Activated CD4-positive, alpha-beta T cell treated with anti-CD3 and anti-CD28 coated beads, Interleukin-2, amount 50 U/mL, for 48 hours (primary cell): ENCODE measurements at regions not wholly inside any gene's neighbourhood (a gene's known extent, or its start where the extent isn't known, plus 50 kb on each side); places are given as distances from the start of the nearest gene placed in this dataset.
"Not testable (repeated sequence)": the region's sequence is repeated elsewhere in the genome, so short reads cannot be mapped to it uniquely, and the experiment has no call there.

ENCODE experiments used
- DNase-seq, 2 experiments: peaks; one replicate each; pipeline ENCODE4 v3.0.0-alpha.2; 2020

DNA sequence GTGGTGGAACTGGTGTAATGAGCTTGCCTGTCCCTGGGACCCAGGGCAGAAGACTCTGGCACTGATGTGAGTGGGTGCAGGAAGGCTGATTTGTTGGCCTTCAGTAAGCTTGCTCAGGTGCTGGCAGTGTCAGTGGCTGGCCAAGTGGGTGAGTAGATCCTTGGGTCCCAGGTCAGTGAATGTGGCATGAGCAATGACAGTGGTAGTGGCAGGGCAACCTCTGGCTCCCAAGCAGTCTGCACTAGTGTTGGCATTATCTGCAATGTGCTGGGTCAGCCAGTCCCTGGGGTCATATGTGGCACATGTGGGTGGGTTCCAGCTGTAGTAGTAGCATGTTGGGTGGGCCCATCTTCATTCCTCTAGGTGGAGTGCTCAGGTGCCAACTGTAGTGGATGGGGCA lies 640.9 kb upstream of the GRM3 start:
- no peak for DNase-seq

DNA sequence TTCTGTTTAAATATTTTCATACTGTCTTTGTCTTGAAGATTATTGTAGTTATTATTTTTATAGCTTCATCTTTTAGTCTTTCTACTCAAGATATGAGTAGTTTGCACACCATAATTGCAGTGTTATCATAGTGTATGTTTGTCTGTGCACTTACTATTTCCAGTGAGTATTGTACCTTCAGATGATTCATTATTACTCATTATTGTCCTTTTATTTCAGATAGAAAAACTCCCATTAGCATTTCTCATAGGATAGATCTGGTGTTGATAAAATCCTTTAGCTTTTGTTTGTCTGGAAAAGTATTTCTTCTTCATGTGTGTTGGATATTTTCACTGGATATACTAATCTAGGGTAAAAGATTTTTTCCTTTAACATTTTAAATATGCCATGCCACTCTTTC lies 646.2 kb upstream of the GRM3 start:
- no peak for DNase-seq

DNA sequence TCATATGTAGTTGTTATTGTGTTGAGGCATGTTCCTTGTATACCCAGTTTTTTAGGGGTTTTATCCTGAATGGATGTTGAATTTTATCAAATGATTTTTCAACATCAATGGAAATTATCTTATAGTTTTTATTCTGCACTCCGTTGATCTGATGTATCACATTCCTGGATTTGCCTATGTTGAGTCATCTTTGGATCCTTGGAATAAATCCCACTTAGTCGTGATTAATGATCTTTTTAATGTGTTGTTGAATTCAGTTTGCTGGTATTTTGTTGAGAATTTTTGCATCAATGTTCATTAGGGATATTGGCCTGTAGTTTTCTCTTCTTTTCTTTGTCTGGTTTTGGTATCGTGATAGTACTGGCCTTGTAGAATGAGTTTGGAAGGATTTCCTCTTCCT lies 648.6 kb upstream of the GRM3 start:
- no peak for DNase-seq

DNA sequence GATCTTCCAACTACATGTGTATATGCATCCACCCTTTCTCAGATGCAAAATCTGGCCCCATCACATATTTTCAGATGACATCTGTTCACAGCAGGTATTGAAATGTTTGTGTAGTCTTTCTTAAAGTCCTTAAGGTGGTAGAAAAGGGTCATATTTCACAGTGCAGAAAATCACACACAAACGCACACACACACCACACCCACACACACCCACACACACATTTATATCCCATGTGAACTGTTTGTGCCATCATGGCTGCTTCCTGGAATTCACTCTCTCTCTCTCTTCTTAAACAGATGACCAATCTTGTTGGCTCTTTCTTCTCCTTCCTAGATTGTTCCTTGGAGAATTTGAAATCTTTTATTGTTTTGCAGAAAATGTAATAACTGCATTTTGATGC lies 663.0 kb upstream of the GRM3 start:
- DNase-seq = no peak

DNA sequence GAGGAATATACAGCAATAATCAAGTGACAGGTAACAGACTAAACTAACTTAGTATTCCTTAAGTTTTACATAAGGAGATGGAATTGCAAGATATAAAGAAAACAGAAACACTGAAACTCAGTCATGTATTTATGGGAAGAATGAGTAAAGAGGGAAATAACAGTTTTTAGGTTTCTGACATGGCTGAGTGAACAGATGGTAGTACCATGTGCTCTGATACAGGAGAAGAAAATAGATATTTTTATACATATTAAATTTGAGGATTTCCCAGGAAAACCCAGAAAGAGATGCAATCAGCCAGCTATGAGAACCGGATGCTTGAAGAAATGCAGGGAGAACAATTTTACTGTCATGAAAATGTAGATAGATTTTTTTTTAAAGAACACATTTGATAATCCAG lies 669.5 kb upstream of the GRM3 start:
- no peak for DNase-seq

DNA sequence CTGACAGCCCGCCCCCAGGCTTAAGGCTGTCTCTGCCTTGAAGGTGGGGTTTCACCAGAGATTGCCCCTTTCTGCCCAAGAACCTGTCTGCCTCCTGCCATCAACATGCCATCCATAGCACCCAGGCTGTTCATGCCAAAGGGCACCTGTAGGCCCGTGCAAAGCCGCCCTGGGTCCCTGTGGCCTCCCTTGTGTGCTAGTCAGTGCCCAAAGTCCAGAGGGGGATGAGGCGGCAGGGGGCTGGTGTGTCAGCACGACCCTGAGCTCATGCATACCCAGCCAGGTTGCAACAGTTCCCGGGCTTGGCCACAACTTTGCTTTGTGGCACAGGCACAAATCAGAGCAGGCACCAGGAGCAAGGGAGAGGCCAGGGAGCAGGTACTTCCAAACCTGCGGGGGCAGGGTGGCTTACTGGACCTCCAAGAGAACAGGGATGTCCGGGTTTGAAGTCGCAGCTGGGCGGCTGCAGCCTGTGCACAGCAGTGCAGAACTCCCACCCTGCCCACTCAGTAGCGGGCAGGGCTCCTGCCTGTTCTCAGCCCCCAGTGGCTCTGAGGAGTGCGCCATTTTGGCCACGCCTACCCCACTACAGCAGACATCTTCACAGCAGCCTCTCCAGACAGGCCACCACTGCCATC lies 671.1 kb upstream of the GRM3 start:
- DNase-seq = no peak

DNA sequence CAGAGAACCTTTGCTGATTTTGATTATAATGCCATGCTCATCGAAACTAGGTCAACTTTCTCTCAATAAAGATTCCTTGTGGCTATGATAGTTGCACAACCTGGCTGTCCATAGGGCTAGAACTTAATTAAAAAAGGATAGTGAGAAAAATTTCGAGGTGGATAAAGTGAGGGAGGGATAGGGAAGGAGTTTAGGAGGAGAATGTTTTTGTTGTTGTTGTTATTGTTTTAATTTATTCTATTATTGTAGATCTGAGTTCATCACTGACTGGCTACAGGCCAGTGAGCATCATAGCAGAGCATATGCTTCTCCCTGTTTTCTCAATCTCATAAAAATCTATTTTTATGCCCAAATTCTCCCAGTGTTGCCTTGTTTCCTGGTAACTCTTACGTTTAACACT lies 688.7 kb upstream of the GRM3 start:
- no peak for DNase-seq

DNA sequence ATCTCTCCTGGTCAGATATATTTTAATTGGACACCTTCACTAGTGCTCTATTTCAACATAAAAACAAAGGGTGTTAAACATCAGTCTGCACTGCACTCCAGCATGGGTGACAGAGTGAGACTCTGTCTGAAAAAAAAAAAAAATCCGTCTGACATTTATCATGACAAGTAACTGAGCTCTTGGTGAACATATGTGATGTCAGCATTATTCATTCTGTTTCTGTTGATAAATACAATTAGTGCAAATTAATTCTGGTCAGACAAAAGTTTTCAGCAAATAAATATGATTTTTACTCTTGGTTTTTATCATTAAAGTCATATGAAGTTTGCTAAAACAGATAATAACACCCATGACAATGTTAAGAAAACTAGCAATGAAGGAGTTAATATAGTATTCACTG lies 692.8 kb upstream of the GRM3 start:
- DNase-seq = no peak

DNA sequence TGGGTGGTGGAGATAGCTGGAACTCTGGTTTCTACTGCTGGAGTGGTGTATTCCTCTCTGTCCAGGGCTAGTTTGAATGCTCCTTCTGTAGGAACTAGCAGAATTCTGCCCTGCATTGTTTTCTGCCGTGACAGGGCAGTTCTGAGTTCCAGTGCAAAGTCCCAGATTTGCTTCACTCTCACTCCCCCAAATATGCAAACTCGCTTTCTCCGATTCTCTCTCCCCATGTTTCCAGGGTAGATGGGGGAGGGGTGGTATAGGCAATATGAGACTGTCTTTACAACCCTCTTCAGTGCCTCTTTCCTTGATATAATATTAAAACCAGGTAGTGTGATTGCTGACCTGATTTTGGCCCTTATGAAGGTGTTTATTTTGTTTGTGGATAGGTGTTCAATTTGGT lies 693.3 kb upstream of the GRM3 start:
- DNase-seq = no peak

DNA sequence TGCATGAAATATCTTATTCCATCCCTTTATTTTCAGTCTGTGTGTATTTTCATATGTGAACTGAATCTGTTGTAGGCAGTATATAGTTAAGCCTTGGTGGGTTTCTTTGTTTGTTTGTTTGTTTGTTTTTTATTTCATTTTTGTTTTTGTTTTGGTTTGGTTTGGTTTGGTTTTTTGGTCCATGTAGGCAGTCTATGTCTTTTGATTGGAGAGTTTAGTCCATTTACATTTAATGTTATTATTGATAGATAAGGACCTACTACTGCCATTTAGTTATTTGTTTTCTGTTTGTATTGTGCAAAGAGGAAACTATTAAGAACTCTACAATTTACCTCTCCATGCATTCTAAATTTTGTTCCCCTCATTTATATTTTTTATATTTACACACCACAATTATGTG lies 695.9 kb upstream of the GRM3 start:
- DNase-seq = no peak

DNA sequence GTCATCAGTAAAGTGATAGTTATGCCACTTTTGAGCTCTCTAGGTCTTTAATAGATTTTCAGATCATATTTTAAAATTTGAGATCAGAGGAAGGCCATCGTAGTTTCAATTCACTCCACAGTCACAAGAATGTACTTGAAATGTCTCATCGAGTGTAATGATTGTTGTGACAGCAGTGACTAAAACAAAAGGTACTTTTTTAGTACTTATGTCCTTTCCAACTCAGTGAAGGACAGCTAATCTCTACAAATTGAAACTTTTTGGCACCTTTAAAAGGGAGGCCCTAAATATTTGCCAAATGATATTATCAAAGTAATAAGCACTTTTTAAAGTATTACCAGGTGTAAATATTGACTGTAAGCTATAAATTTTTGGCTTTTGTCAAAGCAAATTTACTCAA lies 702.9 kb upstream of the GRM3 start:
- no peak for DNase-seq

DNA sequence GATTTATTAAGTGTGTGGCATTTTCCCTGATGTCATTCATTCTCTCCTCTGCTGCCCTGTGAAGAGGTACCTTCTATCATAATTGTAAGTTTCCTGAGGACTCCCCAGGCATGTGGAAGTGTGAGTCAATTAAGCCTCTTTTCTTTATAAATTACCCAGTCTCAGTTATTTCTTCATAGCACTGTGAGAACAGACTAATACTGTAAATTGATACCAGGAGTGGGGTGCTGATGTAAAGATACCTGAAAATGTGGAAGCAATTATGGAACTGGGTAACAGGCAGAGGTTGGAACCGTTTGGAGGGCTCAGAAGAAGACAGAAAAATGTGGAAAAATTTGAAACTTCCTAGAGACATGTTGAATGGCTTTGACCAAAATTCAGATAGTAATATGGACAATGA lies 711.8 kb upstream of the GRM3 start:
- DNase-seq = no peak

DNA sequence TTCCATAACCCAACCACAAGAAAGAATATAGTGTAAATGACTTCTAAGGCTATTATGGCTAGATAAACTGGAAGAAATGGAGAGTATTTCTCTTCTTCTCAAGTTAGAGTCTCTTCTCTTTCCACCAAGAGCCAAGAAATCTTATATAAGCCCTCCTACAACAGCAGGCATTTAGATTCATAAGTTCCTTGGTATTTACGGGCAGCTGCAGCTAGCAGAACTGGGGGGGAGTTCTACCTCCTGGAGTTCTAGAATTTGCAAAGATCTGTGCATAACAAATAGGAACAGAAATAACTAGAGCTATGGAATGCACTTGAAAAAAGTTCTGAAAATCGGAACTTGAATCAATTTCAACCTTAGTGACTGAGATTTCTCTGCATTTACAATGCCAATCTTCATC lies 715.2 kb upstream of the GRM3 start:
- DNase-seq = no peak

DNA sequence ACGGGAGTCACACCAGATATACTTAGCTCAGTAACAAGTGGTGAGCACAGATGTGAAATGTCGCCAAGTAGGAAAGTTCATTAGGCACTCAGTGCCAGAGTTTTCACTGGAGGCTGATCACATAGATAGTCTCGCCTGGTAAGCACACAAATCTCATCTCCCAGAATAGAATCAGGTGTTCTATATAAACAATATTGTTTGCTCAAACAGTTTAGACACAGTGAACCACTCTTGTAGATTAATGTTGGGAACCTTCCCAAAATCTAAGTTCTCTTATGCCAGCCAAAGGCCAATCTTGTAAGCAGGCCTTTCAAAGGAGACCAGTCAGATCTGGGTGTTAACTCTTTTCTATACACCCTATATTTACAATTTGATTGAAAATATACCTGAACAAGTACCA lies 716.5 kb upstream of the GRM3 start:
- DNase-seq = no peak

DNA sequence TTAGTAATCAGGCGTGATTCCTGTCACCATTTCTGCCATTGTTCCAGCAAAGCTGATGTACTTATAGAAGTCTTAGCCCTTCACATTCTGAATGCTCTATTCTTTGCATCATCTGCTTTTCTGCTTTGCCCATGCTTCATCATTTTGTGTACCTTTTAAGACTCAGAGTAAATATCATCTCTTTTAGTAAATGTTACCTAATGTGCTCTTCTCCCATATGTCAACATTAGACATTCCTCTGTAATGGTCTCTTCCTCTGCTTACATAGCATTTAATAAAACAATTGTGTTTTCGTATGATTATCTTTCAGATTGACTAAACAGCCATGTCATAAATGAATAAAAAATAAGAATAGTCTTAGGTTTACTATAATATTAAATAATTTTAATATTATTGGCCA lies 719.6 kb upstream of the GRM3 start:
- DNase-seq = no peak

DNA sequence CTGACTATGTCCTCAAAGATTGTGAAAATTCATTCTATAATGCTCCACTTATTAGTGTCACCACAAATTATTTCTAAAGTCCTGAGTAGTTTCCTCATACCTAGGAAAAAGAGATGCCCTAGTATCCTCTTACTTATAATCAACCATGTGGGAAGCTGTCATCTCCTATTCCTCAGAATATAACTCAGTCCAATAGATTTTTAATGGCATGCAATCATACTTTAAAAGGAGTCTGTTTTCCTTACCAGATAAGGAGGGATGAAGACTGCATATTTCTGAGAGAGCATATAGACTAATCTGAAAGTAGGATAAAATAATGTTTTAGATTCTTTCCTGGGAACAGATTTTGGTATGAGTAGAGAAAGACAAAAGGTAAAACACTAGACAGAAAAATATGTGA lies 727.7 kb upstream of the GRM3 start:
- no peak for DNase-seq

DNA sequence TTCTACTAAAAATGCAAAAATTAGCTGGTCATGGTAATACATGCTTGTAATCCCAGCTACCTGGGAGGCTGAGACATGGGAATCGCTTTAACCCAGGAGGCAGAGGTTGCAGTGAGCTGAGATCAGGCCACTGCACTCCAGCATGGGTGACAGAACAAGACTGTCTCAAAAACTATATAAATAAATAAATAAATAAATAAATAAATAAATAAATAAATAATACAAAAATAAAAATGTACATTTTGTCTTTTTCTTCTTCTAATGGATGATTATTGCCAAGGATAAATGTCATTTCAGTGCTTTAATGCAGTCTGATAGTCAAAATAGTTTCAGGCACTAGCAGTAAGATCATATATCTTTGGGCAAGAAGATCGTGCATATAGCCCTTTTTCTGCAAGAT lies 727.6 kb upstream of the SEMA3D start:
- no peak for DNase-seq

DNA sequence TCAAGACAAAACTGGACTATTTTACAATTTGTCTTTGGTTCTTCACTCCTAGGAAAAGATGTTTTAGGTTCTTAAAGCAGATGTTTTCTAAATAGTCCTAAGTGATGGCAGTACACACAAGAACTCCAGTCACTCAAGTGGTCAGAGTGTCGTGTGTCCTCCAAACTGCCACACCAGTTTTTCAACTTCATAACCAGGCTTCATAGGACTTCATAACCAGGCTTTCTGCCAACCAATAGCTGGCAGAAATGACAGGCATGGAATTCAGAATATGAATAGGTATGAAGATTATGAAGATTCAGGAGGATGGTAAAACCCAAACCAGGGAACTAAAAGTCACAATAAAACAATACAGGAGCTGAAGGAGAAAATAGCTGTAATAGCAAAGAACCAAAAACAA lies 721.2 kb upstream of the SEMA3D start:
- DNase-seq = no peak

DNA sequence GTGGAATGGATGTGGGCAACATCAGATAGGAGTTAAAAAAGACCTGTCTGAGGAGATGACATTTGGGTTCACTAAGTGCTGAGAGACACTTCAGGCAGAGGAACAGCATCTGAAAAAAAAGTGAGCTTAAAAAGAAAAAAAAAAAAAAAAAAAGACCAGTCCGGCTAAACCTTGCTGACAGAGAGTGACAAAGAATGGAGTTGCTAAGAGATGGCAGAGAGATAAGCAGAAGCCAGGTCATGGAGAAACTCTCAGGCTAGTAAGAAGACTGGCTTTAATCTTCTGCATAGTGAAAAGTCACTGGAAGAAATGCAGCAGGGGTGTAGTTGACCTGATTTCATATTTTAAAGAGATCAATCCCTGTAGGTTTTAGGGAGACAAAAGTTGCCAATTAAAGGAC lies 711.1 kb upstream of the SEMA3D start:
- no peak for DNase-seq

DNA sequence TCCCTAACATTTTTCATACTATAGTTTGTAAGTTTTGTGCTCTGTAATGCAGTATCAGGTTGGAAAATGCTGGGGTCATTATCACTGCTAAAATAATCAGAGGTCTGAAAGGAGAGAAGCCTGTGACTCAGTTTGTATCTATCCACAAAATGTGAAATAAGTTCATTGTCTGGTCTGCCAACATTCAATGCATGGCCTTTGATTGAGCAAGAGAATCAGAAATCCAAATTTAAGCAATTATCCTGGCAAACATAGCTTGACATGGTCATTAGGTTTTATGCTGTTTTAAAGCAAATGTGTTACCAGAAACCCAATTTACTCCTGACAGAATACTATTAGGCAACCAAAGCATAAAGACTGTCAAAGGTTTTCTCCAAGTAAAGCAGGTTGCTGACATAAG lies 709.7 kb upstream of the SEMA3D start:
- no peak for DNase-seq

DNA sequence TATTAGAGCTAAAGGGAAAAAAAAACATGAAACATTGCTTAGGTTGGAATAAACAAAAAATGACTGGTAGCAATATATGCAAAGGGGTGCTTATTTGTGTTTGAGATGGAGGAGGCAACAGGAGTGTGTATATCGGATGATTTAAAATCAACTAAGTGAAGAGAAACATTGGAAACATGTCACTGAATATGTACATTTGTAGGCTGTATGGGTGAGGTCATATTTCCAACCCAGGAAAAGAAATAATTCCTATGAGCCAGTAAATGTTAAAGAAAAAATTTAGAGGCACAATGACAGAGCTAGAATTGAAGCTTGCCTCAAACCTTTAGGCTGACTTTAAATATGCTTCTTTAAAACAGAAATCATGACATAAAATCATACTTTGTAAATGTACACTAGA lies 709.0 kb upstream of the SEMA3D start:
- no peak for DNase-seq

DNA sequence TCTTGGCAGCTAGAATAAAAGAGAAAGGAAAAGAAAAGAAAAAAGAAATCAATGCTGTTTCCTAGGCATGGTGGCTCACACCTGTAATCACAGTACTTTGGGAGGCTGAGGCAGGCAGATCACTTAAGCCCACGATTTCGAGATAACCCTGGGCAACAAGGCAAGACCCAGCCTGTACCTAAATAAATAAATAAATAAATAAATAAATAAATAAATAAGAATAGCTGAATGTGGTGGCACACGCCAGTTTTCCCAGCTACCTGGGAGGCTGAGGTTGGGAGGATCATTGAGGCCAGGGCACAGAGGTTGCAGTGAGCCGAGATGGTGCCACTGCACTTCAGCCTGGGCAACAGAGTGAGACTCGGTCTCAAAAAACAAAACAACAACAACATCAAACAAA lies 705.0 kb upstream of the SEMA3D start:
- not testable (repeated sequence) for DNase-seq

DNA sequence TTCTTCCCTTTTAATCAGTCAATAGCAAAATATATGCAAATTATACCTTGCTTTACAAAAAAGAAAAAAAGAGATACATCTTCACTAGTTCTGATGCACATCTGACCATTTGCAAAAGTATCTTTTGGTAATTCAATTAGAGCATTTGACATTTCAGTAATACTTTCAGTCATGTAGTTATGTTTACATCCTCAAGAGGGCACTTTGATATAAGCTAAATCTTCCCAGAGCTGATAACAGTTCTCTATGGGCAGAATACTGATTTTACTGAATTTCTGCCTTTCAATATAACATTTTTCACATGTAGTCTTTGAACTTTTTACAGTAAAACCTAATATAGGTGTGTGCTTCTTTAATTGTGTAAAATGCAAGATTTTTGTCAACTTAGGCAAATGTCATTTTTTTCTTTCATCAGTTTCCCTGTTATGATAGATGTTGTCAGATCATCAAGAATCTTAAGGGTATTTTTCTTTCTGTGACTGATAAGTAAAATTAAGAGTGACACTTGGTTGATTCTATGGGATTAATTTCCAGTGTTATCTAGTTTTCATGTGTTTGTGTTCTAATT lies 703.5 kb upstream of the SEMA3D start:
- no peak for DNase-seq

DNA sequence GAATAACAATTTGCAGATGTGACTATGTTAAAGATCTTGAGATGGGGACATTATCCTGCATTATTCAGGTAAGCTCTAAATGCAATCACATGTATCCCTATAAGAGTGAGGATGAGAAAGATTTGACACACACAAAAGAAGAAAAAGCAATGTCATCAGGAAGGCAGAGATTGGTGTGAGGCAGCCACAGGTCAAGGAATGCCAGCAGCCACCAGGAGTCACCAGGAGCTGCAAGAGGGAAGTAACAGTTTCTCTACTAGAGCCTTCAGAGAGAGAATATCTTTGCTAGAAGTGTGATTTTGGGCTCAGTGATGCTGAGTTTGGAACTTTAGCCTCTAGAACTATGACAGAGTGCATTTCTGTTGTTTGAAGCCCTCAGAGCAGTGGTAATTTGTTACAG lies 700.3 kb upstream of the SEMA3D start:
- DNase-seq = no peak

DNA sequence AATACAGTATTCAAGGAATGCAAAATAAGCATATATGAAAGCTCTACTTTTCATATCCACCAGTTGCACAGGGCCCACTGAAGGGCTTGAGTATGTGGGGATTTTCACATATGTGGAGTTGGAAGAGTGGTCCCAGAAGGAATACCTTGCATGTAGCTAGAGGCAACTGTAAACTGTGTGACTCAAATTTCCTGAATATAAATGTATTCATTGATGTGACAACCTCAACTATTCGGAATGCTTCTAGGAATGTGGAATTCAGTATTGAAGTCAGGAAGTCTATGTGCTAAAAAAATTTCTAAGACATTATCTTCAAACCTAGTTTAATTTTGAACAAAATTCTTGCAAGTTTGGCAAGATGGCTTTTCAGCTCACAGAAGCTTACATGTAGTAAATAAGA lies 695.5 kb upstream of the SEMA3D start:
- DNase-seq = no peak

DNA sequence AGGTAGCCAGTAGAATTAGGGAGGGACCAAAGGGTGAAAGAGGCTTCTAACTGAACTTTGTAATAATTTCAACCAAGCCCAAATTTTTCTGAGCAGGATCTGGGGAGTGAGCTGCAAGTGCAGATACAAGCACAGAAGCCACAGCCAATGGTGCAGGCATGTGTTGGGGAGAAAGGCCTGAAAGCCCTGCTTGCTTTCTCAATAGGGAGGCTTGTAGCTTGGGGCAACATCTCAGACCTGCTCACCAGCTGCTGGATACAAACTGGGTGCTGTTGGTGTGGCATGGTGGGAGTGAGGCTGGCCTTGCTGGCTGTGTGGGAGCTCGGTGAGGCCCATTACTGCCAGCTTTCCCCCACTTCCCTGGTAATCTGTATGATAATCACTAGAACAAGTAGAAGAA lies 688.5 kb upstream of the SEMA3D start:
- no peak for DNase-seq
